NCI-H1436 (cell line): ENCODE measurements at regions not wholly inside any gene's neighbourhood (a gene's known extent, or its start where the extent isn't known, plus 50 kb on each side); places are given as distances from the start of the nearest gene placed in this dataset.
A peak's percentile ranks its signal among the peaks of the same experiment; 100 is the strongest.
"Not testable (repeated sequence)": the region's sequence is repeated elsewhere in the genome, so short reads cannot be mapped to it uniquely, and the experiment has no call there.

Experiments used
- DNase-seq: peaks from one replicate; lab custom pipeline; 2025; lab: John Stamatoyannopoulos, UW

DNA sequence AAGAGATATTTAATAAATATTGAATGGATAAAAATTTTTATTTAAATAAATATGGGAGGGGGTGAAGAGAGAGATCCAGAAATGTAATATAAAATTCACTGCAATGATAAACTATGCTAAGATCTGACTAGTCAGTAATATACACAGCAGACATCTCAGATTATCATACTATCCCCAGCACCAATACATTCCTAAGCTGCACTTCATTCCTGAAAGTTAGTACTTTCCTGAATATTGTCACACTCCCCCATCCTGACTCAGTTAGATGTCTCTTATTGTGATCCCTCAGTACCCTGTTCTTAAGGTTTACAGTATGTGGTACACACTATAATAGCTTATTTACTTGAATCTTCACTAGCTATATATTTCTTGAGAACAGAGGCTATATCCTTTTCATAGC is 88.3 kb upstream of the KCNQ5 start:
- no peak for DNase-seq

DNA sequence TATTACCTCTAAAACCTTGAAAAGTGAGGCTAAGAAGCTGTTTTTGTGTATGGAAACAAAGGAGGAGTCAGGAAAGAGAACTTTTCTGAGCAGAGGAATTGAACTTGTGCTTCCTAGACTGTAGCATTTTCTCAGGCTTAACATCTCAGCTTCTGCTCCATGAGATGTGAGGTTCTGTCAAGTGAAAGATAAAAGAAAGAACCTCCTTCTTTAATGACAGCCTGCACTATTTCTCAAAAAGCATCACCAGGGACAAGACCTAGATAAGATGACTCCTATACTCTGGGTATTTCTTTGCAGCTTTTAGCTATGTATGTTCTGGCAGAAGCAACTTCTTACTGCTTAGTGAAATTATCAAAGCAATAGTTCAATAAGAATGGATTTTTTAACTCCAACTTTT is 87.6 kb upstream of the KCNQ5 start:
- no peak for DNase-seq

DNA sequence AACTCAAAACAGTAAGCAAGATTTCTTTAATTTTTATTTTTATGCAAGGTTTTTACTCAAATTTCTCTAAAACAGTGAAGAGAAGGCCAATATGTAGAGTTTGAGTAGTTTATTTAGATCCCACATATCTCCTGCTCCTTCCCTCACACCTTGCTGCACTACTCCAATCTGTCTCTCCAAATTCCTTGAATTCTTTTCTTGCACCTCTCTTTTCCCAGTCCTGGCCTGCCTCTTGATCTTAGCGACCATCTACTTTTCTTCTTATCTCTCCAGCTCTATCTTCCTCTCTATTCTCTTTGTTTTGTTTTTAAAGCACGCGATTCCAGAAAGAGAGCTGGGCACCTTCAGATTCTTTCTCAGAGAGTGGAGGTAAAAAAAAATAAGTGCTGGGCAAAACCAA is 86.7 kb upstream of the KCNQ5 start:
- no peak for DNase-seq

DNA sequence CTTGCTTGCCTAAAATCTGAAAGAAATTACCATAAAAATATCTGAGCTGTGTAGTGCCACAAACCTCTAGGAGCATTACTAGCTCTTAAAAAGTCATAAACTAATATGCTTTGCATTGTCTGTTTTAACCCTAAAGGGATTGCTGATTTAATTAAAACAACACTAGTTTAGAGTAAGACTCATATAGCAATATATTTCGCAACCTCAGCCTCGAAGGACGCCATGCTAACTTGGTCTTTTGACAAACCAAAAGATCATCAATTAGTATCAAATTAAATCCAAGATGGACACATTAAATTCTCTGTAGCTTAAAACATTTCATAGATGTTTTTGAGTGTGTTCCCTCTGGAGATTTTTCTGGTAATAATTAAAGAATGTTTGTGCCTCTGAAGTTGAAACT is 74.8 kb upstream of the KCNQ5 start:
- DNase-seq = no peak

DNA sequence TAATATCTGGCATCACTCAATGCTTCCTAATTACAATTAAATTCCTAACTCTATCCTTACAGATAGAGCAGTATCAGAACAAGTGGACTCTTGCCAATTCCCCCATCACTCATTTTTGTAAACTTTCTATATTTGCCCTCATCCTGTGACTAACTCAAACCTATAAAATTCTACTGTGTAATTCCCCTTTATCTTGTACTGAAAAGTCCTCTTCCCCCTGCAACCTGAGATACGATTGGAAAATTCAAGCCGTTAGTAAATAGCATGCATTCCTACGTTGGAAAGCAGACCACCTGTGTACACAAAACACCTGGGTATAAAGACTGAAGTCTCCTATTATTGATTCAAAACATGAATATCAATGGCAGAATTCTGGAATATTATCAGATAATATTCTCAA is 70.4 kb upstream of the KCNQ5 start:
- DNase-seq = no peak

DNA sequence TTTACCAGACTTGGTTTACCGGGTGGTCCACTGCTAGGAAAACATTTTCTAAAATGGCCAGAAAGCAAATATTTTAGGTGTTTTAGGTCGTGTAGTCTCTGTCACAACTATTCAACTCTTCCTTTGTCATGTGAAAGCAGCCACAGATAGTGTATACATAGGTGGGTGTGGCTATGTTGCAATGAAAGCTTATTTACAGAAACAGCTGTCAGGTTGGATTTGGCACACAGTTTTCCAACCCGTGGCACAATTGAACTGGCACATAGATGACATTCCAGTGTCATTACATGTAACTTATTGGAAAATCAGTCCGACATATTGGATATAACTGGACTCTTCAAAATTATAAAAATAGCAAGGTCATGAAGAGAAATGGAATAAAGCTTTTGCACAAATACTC is 68.9 kb upstream of the KCNQ5 start:
- DNase-seq = no peak

DNA sequence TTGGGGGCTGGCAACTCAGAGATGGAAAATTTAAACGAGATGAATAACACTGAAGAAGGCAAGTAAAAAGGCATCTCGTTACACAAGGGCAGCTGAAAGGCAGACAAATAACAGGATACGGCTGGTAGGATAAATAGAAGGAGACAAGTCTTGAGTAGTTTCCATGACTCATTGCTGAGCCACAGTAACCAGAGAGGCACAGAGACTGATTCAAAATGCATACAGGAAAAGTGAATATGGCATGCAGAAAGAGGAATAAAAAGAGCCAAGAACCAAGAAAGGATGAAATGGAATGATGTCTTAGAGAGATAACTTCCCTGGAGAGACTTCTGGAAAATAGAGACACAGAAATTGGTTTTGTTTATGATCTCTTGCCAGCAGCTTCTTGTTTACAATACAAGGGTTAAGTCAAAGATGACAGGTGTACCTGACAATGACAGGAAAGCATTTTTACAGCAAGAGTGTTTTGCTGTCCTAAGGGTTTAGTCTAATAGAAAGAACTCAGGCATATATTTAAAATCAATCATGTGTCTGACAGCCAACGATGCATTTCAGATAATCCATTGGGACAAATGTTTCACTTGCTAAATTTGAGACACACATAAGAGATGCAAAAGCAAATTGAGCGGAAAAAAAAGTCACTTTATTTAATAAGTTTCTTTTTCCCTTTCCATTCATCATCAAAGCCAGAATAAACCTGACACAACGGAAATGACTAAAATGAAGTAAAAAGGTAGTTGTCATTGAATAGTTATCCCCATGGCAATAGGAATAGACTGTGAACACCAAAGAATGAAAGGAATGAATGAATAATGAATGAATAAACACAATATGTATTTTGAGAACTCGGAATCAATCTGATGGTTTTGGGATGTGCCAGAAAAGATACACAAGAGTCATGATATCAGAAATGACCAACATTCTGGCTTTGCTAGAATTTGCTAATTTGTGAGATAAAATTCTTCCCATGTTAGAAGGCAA is 68.0 kb upstream of the KCNQ5 start:
- peak; percentile 73 for DNase-seq

DNA sequence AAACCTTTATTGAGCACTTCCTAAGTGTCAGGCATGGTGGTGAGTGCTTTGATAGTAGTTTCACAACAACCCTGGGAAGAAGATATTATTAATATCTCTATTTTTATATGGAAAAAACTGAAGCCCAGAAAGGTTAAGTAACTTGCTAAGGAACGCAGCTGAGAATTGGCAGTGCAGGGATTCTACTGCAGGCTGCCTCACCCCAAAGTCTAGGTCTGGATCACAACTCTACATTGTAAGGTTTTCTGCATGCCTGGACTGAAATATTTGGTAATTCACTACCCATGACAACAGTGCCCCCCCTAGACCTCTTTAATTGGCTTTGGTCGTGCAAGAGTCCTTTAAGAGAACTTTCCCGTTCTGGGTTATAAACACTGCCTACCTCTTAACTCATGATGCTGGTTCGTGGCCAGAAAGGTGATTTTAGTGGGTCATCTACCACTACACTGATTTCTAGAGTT is 67.1 kb upstream of the KCNQ5 start:
- no peak for DNase-seq

DNA sequence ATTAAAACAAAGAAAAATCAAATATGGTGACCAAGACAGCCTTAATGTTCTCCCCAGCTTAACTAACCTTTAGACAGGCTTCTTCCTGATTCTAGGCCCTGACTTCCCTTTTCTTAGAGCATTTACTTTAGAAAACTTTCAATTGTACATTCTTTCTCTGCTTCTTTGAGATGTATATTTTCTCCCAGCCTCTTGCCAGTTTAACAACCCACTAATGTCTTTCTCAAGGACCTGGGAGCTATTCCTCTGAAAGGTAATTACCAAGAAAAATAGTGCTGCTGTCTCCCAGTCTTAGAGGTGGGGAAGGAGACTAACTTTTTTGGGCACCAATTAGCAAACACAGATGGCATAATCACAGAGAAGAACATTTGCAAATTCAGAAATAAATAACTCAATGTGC is 62.8 kb upstream of the KCNQ5 start:
- no peak for DNase-seq

DNA sequence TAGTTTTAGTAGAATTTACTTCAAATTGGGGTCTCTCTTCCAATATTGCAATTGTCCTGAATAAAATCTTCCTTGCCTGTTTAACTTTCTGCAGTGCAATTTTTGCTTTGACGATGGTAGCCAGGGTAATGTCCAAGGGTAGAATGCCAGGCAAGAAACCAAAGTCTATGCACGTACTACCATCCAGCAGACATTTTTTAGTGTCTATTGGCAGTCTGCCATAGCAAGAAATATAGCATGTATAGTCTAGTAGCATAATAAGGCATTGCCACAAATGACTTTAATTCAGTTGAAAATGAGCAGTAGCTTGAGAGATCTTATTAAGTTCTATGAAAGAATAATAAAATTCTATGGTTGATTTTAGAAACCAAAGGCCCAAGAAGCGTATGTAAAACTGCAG is 62.3 kb upstream of the KCNQ5 start:
- DNase-seq = no peak

DNA sequence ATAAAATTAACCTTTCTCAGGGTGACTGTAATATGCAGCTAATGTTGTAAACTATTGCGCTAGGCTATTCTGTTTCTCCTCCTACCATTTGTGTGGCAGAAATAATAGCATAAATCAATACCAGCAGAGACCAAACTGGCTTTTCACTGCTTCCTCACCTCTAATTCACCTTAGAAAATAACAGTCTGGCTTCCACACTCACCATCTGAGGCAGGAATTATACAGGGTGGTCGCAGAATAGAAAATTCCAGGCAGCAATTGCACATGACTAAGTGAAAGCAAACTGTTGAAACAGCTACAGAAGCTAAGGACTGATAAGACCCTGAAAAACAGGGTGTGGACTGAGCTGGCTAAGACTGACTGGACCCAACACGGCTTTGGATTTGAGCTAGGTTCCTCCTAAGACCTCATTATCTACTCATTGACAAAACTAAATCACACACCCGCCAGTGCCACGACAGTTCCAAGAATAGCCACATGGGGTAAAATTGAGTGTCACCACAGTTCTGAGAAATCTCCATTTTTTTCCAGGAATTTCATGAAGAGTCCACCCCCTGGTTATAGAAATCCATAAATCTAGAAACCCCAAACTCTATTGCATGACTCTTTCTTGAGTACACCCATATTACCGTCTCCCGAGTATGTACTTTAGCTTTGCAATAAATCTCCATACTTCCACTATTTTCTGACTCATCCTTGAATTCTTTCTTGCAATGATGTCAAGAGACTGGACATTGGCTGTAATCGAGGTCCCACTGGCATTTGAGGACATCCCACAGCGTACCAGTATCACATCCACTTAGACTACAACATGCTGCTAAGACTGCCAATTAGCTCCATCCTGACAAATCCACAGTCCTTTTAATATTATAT is 60.9 kb upstream of the KCNQ5 start:
- DNase-seq = no peak

DNA sequence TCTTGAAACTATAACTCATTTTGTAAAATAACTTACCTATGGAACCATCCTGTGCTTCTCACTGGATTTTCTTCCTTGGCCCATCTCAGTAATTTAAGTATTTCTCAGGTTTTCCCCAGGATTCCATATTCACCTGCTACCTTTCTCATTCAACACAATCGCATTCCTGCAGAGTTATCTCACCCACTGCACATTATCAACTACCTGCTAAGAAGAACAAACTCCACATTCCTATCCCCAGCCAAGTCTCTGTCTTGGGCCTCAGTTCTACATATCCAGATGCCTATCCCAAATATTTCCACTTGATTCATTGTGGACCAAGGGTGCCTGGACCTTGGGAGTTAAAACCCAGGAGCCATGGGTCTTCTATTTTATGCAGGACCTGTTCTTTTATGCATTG is 60.2 kb upstream of the KCNQ5 start:
- no peak for DNase-seq

DNA sequence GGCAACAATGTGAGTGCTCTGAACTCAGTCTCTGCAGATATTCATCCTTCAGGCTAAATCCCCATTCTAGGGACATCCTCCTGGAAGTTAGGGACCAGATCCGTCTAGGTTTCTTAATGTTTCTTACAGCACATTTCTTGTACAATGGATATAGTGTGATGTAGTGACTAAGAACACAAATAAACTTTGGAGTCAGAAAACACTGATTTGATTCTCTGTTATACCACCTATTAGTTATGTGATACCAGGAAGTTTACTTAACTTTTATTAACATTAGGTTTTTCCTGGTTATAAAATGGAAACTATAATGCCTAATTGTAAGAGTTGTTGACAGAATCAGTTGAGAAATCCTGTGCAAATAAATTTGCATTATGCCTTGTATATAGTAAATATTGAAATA is 57.6 kb upstream of the KCNQ5 start:
- DNase-seq = no peak

DNA sequence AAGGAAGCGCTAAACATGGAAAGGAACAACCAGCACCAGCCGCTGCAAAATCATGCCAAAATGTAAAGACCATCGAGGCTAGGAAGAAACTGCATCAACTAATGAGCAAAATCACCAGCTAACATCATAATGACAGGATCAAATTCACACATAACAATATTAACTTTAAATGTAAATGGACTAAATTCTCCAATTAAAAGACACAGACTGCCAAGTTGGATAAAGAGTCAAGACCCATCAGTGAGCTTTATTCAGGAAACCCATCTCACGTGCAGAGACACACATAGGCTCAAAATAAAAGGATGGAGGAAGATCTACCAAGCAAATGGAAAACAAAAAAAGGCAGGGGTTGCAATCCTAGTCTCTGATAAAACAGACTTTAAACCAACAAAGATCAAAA is 49.9 kb upstream of the KCNQ5 start:
- not testable (repeated sequence) for DNase-seq
